ENCODE measurements at regions not wholly inside any gene's neighbourhood (a gene's known extent, or its start where the extent isn't known, plus 50 kb on each side); places are given as distances from the start of the nearest gene placed in this dataset.
"Not testable (repeated sequence)": the region's sequence is repeated elsewhere in the genome, so short reads cannot be mapped to it uniquely, and the experiment has no call there.

GRCh38 chr7:87007038-87007437 lies 52.4 kb downstream of the ELAPOR2 start:
- DNase-seq, result no peak

- DNase-seq, result no peak
Measured at GRCh38 chr7:87004956-87005355, 54.5 kb downstream of the ELAPOR2 start.

GRCh38 chr7:87003872-87004798 lies 55.3 kb downstream of the ELAPOR2 start:
- peak; percentile 92 for DNase-seq

- DNase-seq, result peak; percentile 36
Measured at GRCh38 chr7:87001214-87001613, 58.2 kb downstream of the ELAPOR2 start.

GRCh38 chr7:87000344-87000743 lies 59.1 kb downstream of the ELAPOR2 start:
- DNase-seq, result no peak

- DNase-seq, result no peak
Measured at GRCh38 chr7:86999750-87000149, 59.7 kb downstream of the ELAPOR2 start.

- DNase-seq, result no peak
Measured at GRCh38 chr7:86995814-86996213, 63.6 kb downstream of the ELAPOR2 start.

GRCh38 chr7:86995052-86995725 lies 64.3 kb downstream of the ELAPOR2 start:
- peak; percentile 61 for DNase-seq

- DNase-seq, result peak; percentile 52
Measured at GRCh38 chr7:86991771-86992191, 67.7 kb downstream of the ELAPOR2 start.

- no peak for DNase-seq
Measured at GRCh38 chr7:86991093-86991769, 68.2 kb downstream of the ELAPOR2 start.

- DNase-seq, result no peak
Measured at GRCh38 chr7:86989407-86989806, 70.0 kb downstream of the ELAPOR2 start.

- DNase-seq, result not testable (repeated sequence)
Measured at GRCh38 chr7:86987834-86988233, 71.6 kb downstream of the ELAPOR2 start.

- DNase-seq, result not testable (repeated sequence)
Measured at GRCh38 chr7:86987358-86987757, 72.1 kb downstream of the ELAPOR2 start.

- DNase-seq, result not testable (repeated sequence)
Measured at GRCh38 chr7:86985342-86985741, 74.1 kb downstream of the ELAPOR2 start.

- not testable (repeated sequence) for DNase-seq
Measured at GRCh38 chr7:86983654-86984053, 75.8 kb downstream of the ELAPOR2 start.

GRCh38 chr7:86981937-86982336 lies 77.5 kb downstream of the ELAPOR2 start:
- DNase-seq, result not testable (repeated sequence)

GRCh38 chr7:86981127-86981526 lies 78.3 kb downstream of the ELAPOR2 start:
- no peak for DNase-seq

GRCh38 chr7:86980223-86980622 lies 79.2 kb downstream of the ELAPOR2 start:
- DNase-seq, result no peak

- DNase-seq, result no peak
Measured at GRCh38 chr7:86978808-86979506, 80.5 kb downstream of the ELAPOR2 start.

GRCh38 chr7:86976958-86977357 lies 82.5 kb downstream of the ELAPOR2 start:
- DNase-seq, result no peak

- DNase-seq, result no peak
Measured at GRCh38 chr7:86975914-86976313, 83.5 kb downstream of the ELAPOR2 start.

GRCh38 chr7:86975449-86975848 lies 84.0 kb downstream of the ELAPOR2 start:
- DNase-seq, result no peak

GRCh38 chr7:86972072-86972471 lies 87.4 kb downstream of the ELAPOR2 start:
- DNase-seq, result peak; percentile 46

All from OCI-M1 (cell line).